ENCODE measurements at regions not wholly inside any gene's neighbourhood (a gene's known extent, or its start where the extent isn't known, plus 50 kb on each side); places are given as distances from the start of the nearest gene placed in this dataset.

GRCh38 chr1:193931356-193931755, 744.9 kb upstream of the B3GALT2 start:
- TF ChIP-seq, protein P1, sequence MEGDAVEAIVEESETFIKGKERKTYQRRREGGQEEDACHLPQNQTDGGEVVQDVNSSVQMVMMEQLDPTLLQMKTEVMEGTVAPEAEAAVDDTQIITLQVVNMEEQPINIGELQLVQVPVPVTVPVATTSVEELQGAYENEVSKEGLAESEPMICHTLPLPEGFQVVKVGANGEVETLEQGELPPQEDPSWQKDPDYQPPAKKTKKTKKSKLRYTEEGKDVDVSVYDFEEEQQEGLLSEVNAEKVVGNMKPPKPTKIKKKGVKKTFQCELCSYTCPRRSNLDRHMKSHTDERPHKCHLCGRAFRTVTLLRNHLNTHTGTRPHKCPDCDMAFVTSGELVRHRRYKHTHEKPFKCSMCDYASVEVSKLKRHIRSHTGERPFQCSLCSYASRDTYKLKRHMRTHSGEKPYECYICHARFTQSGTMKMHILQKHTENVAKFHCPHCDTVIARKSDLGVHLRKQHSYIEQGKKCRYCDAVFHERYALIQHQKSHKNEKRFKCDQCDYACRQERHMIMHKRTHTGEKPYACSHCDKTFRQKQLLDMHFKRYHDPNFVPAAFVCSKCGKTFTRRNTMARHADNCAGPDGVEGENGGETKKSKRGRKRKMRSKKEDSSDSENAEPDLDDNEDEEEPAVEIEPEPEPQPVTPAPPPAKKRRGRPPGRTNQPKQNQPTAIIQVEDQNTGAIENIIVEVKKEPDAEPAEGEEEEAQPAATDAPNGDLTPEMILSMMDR (conservative IDR thresholded peaks at IDR 0.05) = no peak
- TF ChIP-seq EZH2 (IDR thresholded peaks at IDR 0.05; ENCODE audit: low read depth) = no peak

Data from PC-9 (cell line).